GM12878 (cell line): ENCODE measurements at regions not wholly inside any gene's neighbourhood (a gene's known extent, or its start where the extent isn't known, plus 50 kb on each side); places are given as distances from the start of the nearest gene placed in this dataset.

Experiments used
- ATAC-seq: fragments of 200-7000 bp; cut with Tn5 transposase; 3 replicates; pipeline ENCODE4 v1.9.1; 2020; ENCODE audit warnings: mild to moderate bottlenecking, moderate library complexity
- BruUV-seq: library from RNA; stranded (reverse); fragments of 400-500 nt; replicated peaks from 2 replicates; lab custom pipeline; 2021; lab: Mats Ljungman, UMichigan
- CTCF ChIA-PET: fragments of 300-600 bp; sonication (Branson Sonifier 250); formaldehyde crosslinking; extraction: SDS; loops from one replicate; lab custom pipeline; 2021; ENCODE audit warnings: inconsistent platforms; lab: Yijun Ruan, JAX
- POLR2A ChIA-PET: fragments of 350-600 bp; formaldehyde crosslinking; extraction: SDS; loops from one replicate; lab custom pipeline; 2021; ENCODE audit warnings: inconsistent platforms; lab: Charles Lee
- RAD21 ChIA-PET: fragments of 300-600 bp; sonication (Branson Sonifier 250); formaldehyde crosslinking; loops from one replicate; lab custom pipeline; 2023; ENCODE audit warnings: antibody characterized with exemption; ENCODE audit not compliant: unreplicated experiment; lab: Charles Lee
- SMC1A ChIA-PET: fragments of 300-600 bp; sonication (Branson Sonifier 250); formaldehyde crosslinking; loops from one replicate; lab custom pipeline; 2023; ENCODE audit not compliant: unreplicated experiment, uncharacterized antibody; lab: Charles Lee
- DNase-seq: peaks from one replicate; pipeline ENCODE4 v3.0.0-alpha.2; 2011; ENCODE audit warnings: low read depth, low spot score
- FAIRE-seq: peaks from 3 replicates; lab custom pipeline; 2011; peaks lifted over from hg19 to GRCh38; lab: Jason Lieb, UNC
- H2AFZ ChIP-seq: 2 replicates; pipeline ENCODE4 v1.6.0; 2011; ENCODE audit warnings: low read depth, low read length, control low read depth; ENCODE audit not compliant: control insufficient read depth
- H3K27ac ChIP-seq: 2 replicates; pipeline ENCODE4 v1.5.1; 2011; ENCODE audit warnings: control low read depth; ENCODE audit not compliant: control insufficient read depth, insufficient read depth
- H3K27me3 ChIP-seq, 2 experiments: replicated peaks in 1 of 2; 2 replicates each; pipeline versions ENCODE4 v1.6.0 to v1.6.1; 2011; ENCODE audit warnings: low read length in 1 of 2; ENCODE audit not compliant: control insufficient read depth in 2 of 2, insufficient read depth in 2 of 2
- H3K36me3 ChIP-seq, 2 experiments: 2 replicates each; pipeline ENCODE4 v1.5.1; 2011; ENCODE audit warnings: low read length in 1 of 2; ENCODE audit not compliant: control insufficient read depth in 2 of 2, insufficient read depth in 2 of 2
- H3K4me1 ChIP-seq: 2 replicates; pipeline ENCODE4 v1.6.1; 2011; ENCODE audit warnings: mild to moderate bottlenecking, low read length, moderate library complexity, mixed read lengths; ENCODE audit not compliant: control insufficient read depth, insufficient read depth
- H3K4me2 ChIP-seq: 2 replicates; pipeline ENCODE4 v1.6.0; 2011; ENCODE audit warnings: control low read depth; ENCODE audit not compliant: control insufficient read depth, insufficient read depth
- H3K4me3 ChIP-seq: fragments of 200-600 bp; sonication (generic); 2 replicates; pipeline ENCODE4 v1.5.1; 2016
- H3K79me2 ChIP-seq: 2 replicates; pipeline ENCODE4 v1.6.0; 2011; ENCODE audit warnings: low read length; ENCODE audit not compliant: control insufficient read depth, insufficient read depth
- H3K9ac ChIP-seq: 2 replicates; pipeline ENCODE4 v1.8.0; 2011; ENCODE audit warnings: low read length, control low read depth, mixed read lengths; ENCODE audit not compliant: control insufficient read depth, insufficient read depth
- H3K9me3 ChIP-seq: replicated peaks from 3 replicates; pipeline ENCODE4 v1.5.1; 2011; ENCODE audit warnings: mild to moderate bottlenecking, low read length; ENCODE audit not compliant: control insufficient read depth, insufficient read depth
- H4K20me1 ChIP-seq: 2 replicates; pipeline ENCODE4 v1.6.0; 2011; ENCODE audit not compliant: control insufficient read depth, insufficient read depth
- BCL11A ChIP-seq: IDR thresholded peaks from 2 replicates; pipeline ENCODE4 v1.6.1; 2011; ENCODE audit warnings: low read depth, low read length
- EED ChIP-seq: sonication (generic); IDR thresholded peaks from 2 replicates; pipeline ENCODE4 v1.6.1; 2016; ENCODE audit warnings: antibody characterized with exemption, low read depth
- FOXK2 ChIP-seq: fragments of 450-650 bp; IDR thresholded peaks from 2 replicates; pipeline ENCODE4 v1.6.1; 2017; ENCODE audit warnings: mild to moderate bottlenecking, moderate library complexity
- FOXM1 ChIP-seq: IDR thresholded peaks from 2 replicates; pipeline ENCODE4 v1.6.1; 2012; ENCODE audit warnings: low read depth, mild to moderate bottlenecking, inconsistent platforms, low read length, moderate library complexity
- IKZF2 ChIP-seq, 2 experiments: fragments of 450-650 bp; IDR thresholded peaks; 2 replicates each; pipeline ENCODE4 v1.6.1; 2017; ENCODE audit warnings: mild to moderate bottlenecking in 2 of 2, moderate library complexity in 2 of 2
- JUNB ChIP-seq: IDR thresholded peaks from 2 replicates; pipeline ENCODE4 v1.6.1; 2016; ENCODE audit warnings: antibody characterized with exemption, mild to moderate bottlenecking
- MTA2 ChIP-seq: fragments of 450-650 bp; IDR thresholded peaks from 2 replicates; pipeline ENCODE4 v1.6.1; 2016; ENCODE audit warnings: low read depth, mild to moderate bottlenecking, moderate library complexity
- NFIC ChIP-seq: IDR thresholded peaks from 2 replicates; pipeline ENCODE4 v1.6.1; 2012; ENCODE audit warnings: low read depth, mild to moderate bottlenecking, inconsistent platforms, low read length, moderate library complexity
- RFX5 ChIP-seq: IDR thresholded peaks from 2 replicates; pipeline ENCODE4 v1.6.1; 2011; ENCODE audit warnings: low read depth, low read length, improper control_type of control experiment
- SIN3A ChIP-seq: IDR thresholded peaks from 2 replicates; pipeline ENCODE4 v1.6.1; 2012; ENCODE audit warnings: low read depth, low read length, improper control_type of control experiment
- SMAD1 ChIP-seq: fragments of 450-650 bp; IDR thresholded peaks from 2 replicates; pipeline ENCODE4 v1.6.1; 2018; ENCODE audit warnings: mild to moderate bottlenecking, low read depth; ENCODE audit not compliant: partially characterized antibody
- SRF ChIP-seq, 2 experiments: IDR thresholded peaks; 2 replicates each; pipeline ENCODE4 v1.6.1; 2011; ENCODE audit warnings: low read depth in 2 of 2, low read length in 2 of 2, mild to moderate bottlenecking in 1 of 2, moderate library complexity in 1 of 2
- STAT3 ChIP-seq: IDR thresholded peaks from 2 replicates; pipeline ENCODE4 v1.6.1; 2011; ENCODE audit warnings: low read depth, low read length, improper control_type of control experiment
- TCF12 ChIP-seq: IDR thresholded peaks from 2 replicates; pipeline ENCODE4 v1.6.1; 2011; ENCODE audit warnings: low read depth, mild to moderate bottlenecking, low read length
- ZNF687 ChIP-seq: fragments of 450-650 bp; IDR thresholded peaks from 2 replicates; pipeline ENCODE4 v1.6.1; 2017; ENCODE audit warnings: mild to moderate bottlenecking, moderate library complexity
- WGBS: methylation state at CpG from one replicate; pipeline ENCODE4 v1.1.6; 2016; ENCODE audit warnings: low lambda C conversion rate; ENCODE audit not compliant: insufficient replicate concordance, insufficient coverage; ENCODE audit errors: missing lambda C conversion rate; 5-methylcytosine and 5-hydroxymethylcytosine counted together
- in situ Hi-C: fragments of 300-500 bp; cut with MboI; formaldehyde crosslinking; loops from 9 replicates; pipeline ENCODE4 v1.14.3; 2018; ENCODE audit warnings: mixed read lengths
- intact Hi-C: fragments of 100-400 bp; cut with micrococcal nuclease; formaldehyde crosslinking; loops from one replicate; pipeline ENCODE4 v1.14.2; 2022; ENCODE audit not compliant: unreplicated experiment
- TF ChIP-seq, protein P1 (sequence below): fragments of 450-650 bp; conservative IDR thresholded peaks from 2 replicates; pipeline ENCODE4 v1.6.1; 2017; ENCODE audit warnings: mild to moderate bottlenecking, moderate library complexity

DNA sequence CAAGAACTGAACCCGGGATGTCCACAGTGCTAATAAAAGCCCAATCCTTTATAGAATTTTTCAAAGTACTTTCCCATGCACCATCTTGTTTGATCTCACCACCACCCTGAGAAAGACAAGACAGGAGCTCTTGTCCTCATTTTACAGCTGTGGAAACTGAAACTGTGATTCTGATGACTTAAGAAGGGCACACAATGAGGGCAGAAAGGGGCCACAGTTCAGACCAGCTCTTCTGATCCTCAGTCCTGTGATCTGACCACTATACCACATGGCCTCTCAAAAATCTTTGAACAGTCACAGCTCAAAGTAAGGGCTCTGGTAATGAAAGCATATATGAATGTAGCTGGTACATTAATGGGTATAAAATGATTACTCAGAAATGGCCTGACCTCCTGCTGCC, 127.3 kb upstream of the CPEB2 start (continued):
- peak; percentile 24; the same call in 1 of the 2 replicates for TF ChIP-seq TCF12
- TF ChIP-seq NFIC = peak; percentile 44; the same call in 1 of the 2 replicates
- no peak for TF ChIP-seq SMAD1
- no peak for TF ChIP-seq FOXK2
- TF ChIP-seq SRF (IDR thresholded peaks at IDR 0.05; ENCODE audit: low read depth in 2 of 2, low read length in 2 of 2) = no peak

DNA sequence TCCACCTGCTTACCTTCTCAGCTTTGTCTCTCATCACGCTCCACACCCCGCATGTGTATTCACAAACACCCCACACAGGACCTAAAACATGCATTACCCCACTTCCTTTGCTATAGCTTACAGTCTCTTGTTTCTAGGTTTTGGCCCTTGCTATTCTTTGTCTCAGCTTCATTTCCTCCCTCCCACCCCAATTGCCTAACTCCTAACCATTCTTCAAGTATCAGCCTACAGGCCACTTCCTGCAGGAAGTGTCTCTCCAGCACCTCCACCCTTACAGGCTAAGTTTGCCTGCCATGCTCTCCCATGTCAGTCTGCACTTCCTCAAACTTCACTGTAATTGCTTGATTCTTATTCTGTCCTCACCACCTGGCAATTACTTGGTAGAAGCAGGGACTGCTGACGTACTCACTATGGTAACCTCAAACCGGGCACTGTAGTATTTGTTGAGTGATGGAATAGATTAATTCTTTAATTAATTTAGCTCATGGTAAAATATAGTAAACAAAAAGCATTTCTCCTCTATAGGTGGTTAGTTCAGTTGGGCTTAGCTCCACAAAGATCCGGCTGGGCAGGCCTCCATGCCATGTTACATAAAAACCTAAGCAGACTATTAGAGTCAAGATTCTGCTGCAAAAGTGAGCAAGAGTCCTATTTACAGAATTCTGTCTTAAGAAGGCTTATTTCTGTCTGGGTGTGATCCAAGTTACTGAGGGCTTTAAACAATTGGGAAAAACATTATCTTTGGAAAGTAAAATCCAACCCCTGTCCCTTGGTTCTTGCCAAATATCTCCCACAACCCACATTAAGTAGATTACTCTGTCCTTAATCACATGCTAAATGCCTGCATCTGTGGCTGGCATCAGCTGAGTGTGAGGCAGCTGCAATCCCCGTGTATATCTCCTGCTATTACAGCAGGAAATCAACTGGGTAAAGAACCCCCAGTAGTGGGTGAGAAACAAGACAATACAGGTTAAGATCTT, 124.7 kb upstream of the CPEB2 start:
- no peak overlapping the region for H3K4me2 ChIP-seq
- 48% methylated on average over 6 of the region's 6 CpGs for WGBS
- POLR2A ChIA-PET = no interaction called here
- TF ChIP-seq RFX5 (no peak), BCL11A (no peak), JUNB (no peak), IKZF2 (IDR thresholded peaks at IDR 0.05) (peak in 1 of 2 experiments; percentile 19; a peak in 1 of 4 replicates), STAT3 (no peak), ZNF687 (no peak), MTA2 (no peak), SIN3A (no peak), EED (peak; percentile 62; the same call in 1 of the 2 replicates), FOXM1 (no peak)
- TF ChIP-seq, protein P1, sequence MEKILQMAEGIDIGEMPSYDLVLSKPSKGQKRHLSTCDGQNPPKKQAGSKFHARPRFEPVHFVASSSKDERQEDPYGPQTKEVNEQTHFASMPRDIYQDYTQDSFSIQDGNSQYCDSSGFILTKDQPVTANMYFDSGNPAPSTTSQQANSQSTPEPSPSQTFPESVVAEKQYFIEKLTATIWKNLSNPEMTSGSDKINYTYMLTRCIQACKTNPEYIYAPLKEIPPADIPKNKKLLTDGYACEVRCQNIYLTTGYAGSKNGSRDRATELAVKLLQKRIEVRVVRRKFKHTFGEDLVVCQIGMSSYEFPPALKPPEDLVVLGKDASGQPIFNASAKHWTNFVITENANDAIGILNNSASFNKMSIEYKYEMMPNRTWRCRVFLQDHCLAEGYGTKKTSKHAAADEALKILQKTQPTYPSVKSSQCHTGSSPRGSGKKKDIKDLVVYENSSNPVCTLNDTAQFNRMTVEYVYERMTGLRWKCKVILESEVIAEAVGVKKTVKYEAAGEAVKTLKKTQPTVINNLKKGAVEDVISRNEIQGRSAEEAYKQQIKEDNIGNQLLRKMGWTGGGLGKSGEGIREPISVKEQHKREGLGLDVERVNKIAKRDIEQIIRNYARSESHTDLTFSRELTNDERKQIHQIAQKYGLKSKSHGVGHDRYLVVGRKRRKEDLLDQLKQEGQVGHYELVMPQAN = no peak

More for the DNA sequence above, 124.7 kb upstream of the CPEB2 start:
- Histone ChIP-seq H3K9ac (no peak overlapping the region), H3K27me3 (no peaks in the 10 kb centered on the region), H2AFZ (peak overlapping the region; percentile 4), H3K36me3 (no peaks in the 10 kb centered on the region), H3K4me1 (peaks cover 24% of the 10 kb centered on the region), H3K4me3 (no peak overlapping the region), H4K20me1 (no peaks in the 10 kb centered on the region), H3K9me3 (no peaks in the 10 kb centered on the region), H3K27ac (no peak overlapping the region), H3K79me2 (no peaks in the 10 kb centered on the region)
- DNase-seq (no peak), FAIRE-seq (no peak), ATAC-seq (peak; percentile 21)
- ChIA-PET CTCF (interaction anchor here (0.8 kb wide), 1 partner anchor 21 kb away, joined by 3 read pairs; no protein-coding TSS in a partner anchor), SMC1A (interaction anchor here (0.9 to 1.6 kb wide), 7 partner anchors 9 to 135 kb away, joined by 3 to 4 read pairs (median 3); no protein-coding TSS in a partner anchor), RAD21 (interaction anchor here (0.8 kb wide), 1 partner anchor 39 kb away, joined by 3 read pairs; no protein-coding TSS in a partner anchor)
- intact Hi-C loops (no loop called here), in situ Hi-C loops (loop anchor here (10.0 kb wide), 1 partner anchor 127 kb away; the partner anchor contains the start of gene CPEB2)
- no TSS peak for BruUV-seq
